Ascending aorta (tissue), 2 donors: ENCODE measurements at regions not wholly inside any gene's neighbourhood (a gene's known extent, or its start where the extent isn't known, plus 50 kb on each side); places are given as distances from the start of the nearest gene placed in this dataset.

Source experiments
- DNase-seq, 2 donors: peaks; one replicate each; pipeline ENCODE4 v3.0.0-alpha.2; 2019; ENCODE audit warnings: low spot score in 2 of 2
- H3K27ac ChIP-seq, 2 donors: fragments of 200-600 bp; sonication (generic); one replicate each; pipeline ENCODE4 v1.5.1; 2016 to 2017; ENCODE audit warnings: mild to moderate bottlenecking in 1 of 2
- H3K27me3 ChIP-seq: fragments of 200-600 bp; sonication (generic); one replicate; pipeline ENCODE4 v1.5.1; 2017
- H3K36me3 ChIP-seq, 2 donors: fragments of 200-600 bp; sonication (generic); one replicate each; pipeline ENCODE4 v1.5.1; 2016
- H3K4me1 ChIP-seq, 2 donors: fragments of 200-600 bp; sonication (generic); one replicate each; pipeline ENCODE4 v1.5.1; 2016 to 2017; ENCODE audit warnings: mild to moderate bottlenecking in 1 of 2
- H3K4me3 ChIP-seq, 2 donors: fragments of 200-600 bp; sonication (generic); one replicate each; pipeline ENCODE4 v1.5.1; 2016 to 2017; ENCODE audit warnings: mild to moderate bottlenecking in 1 of 2
- H3K9me3 ChIP-seq, 2 donors: fragments of 200-600 bp; sonication (generic); one replicate each; pipeline ENCODE4 v1.5.1; 2016
- CTCF ChIP-seq, 3 experiments: fragments of 200-600 bp in 2 of 3; fragments of 450-650 bp in 1 of 3; sonication (generic) in 2 of 3; IDR thresholded peaks; one replicate each; pipeline ENCODE4 v1.5.1; 2016 to 2019; ENCODE audit warnings: antibody characterized with exemption in 3 of 3, mild to moderate bottlenecking in 1 of 3, moderate library complexity in 1 of 3
- intact Hi-C: fragments of 100-400 bp; cut with DNase I; formaldehyde crosslinking; loops from one replicate; pipeline ENCODE4 v1.15.1; 2023

GRCh38 chr14:97306133-97306759 lies 509.1 kb downstream of the VRK1 start:
- DNase-seq, result no peak
- Histone ChIP-seq H3K4me1 (no peaks in the 10 kb centered on the region), H3K4me3 (no peak overlapping the region), H3K27me3 (no peaks in the 10 kb centered on the region), H3K36me3 (no peaks in the 10 kb centered on the region), H3K9me3 (no peaks in the 10 kb centered on the region), H3K27ac (no peak overlapping the region)
- TF ChIP-seq CTCF (IDR thresholded peaks at IDR 0.05), result no peak
- intact Hi-C loops, result no loop called here

DNA sequence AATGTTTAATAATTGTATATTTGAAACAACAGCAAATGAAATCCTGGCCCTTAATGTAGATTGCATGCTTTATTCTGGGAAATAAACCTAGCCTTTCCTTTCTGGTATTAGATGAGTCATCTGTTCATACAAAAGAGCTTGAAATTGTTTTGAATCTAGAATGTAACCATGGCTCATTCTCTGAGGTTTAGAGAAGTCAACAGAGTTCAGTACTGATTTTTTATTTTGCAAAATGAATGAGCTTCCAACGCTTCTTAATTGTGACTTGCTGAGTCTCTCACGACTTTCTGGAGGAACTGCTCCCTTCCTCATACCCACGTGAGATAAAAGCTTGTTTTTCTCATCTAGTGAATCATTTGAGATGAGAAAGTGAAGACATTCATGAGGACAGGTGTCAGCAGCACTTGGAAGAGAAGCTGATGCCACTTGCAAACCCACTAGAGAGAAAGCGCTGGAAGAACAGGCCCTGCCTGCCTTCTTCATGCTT lies 509.6 kb downstream of the VRK1 start:
- Histone ChIP-seq H3K9me3 (no peaks in the 10 kb centered on the region), H3K4me1 (no peaks in the 10 kb centered on the region), H3K27me3 (no peaks in the 10 kb centered on the region), H3K27ac (no peak overlapping the region), H3K36me3 (no peaks in the 10 kb centered on the region), H3K4me3 (no peak overlapping the region)
- no peak for TF ChIP-seq CTCF (IDR thresholded peaks at IDR 0.05)
- intact Hi-C loops, result no loop called here
- no peak for DNase-seq

DNA sequence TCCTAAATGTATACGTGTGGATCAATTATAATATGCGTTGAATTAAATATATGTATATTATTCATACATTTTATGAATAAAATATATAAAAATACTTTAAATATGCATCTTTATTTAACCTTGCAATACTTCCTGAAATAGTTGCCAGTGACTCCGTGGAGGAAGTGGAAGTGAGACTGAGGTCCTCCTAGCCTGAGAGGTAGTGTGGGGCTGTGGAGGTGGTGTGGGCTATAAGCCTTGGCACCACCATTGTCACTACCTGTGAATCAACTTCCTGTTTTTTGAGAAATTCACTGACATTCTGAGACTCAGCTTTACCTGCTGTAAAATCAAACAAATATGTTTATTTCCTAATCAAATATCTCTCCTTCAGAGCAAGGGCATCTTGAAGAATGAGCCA lies 514.2 kb downstream of the VRK1 start:
- intact Hi-C loops, result no loop called here
- TF ChIP-seq CTCF (IDR thresholded peaks at IDR 0.05), result no peak
- no peaks in the 10 kb centered on the region for H3K36me3 ChIP-seq
- H3K27me3 ChIP-seq, result no peaks in the 10 kb centered on the region
- no peak overlapping the region for H3K27ac ChIP-seq
- DNase-seq, result no peak
- H3K9me3 ChIP-seq, result no peaks in the 10 kb centered on the region
- no peak overlapping the region for H3K4me3 ChIP-seq
- no peaks in the 10 kb centered on the region for H3K4me1 ChIP-seq

GRCh38 chr14:97312910-97313309 lies 515.7 kb downstream of the VRK1 start:
- no peak for DNase-seq
- Histone ChIP-seq H3K36me3 (no peaks in the 10 kb centered on the region), H3K4me3 (no peak overlapping the region), H3K27me3 (no peaks in the 10 kb centered on the region), H3K9me3 (no peaks in the 10 kb centered on the region), H3K27ac (no peak overlapping the region), H3K4me1 (no peaks in the 10 kb centered on the region)
- TF ChIP-seq CTCF (IDR thresholded peaks at IDR 0.05), result no peak
- intact Hi-C loops, result no loop called here

GRCh38 chr14:97315790-97316189 lies 518.6 kb downstream of the VRK1 start:
- Histone ChIP-seq H3K27ac (no peak overlapping the region), H3K9me3 (no peaks in the 10 kb centered on the region), H3K36me3 (no peaks in the 10 kb centered on the region), H3K27me3 (no peaks in the 10 kb centered on the region), H3K4me1 (no peaks in the 10 kb centered on the region), H3K4me3 (no peak overlapping the region)
- no peak for TF ChIP-seq CTCF (IDR thresholded peaks at IDR 0.05)
- no peak for DNase-seq
- intact Hi-C loops, result no loop called here

DNA sequence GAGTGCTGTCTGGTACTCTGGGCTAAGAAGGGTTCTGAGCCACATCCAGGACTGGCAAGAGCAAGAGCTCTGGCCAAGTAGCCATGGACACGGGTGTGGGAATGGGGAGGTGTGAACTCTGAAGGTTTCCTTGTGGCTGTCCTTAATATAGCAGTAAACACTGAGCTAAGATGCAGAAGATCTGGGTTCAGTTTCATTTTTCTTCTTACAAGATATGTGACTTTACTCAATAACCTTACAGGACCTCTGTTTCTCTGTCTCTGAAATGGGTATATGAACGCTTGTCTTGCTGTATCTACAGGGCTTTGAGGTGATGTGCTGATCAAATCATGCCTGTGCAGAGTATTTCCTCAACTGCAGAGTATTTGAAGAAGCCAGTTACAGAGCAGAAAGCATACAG lies 521.2 kb downstream of the VRK1 start:
- intact Hi-C loops, result no loop called here
- TF ChIP-seq CTCF (IDR thresholded peaks at IDR 0.05), result no peak
- no peaks in the 10 kb centered on the region for H3K27me3 ChIP-seq
- H3K27ac ChIP-seq, result no peak overlapping the region
- DNase-seq, result no peak
- no peaks in the 10 kb centered on the region for H3K9me3 ChIP-seq
- no peaks in the 10 kb centered on the region for H3K4me1 ChIP-seq
- H3K36me3 ChIP-seq, result no peaks in the 10 kb centered on the region
- H3K4me3 ChIP-seq, result no peak overlapping the region
